H1 (cell line): ENCODE measurements at regions not wholly inside any gene's neighbourhood (a gene's known extent, or its start where the extent isn't known, plus 50 kb on each side); places are given as distances from the start of the nearest gene placed in this dataset.

Experiments used
- CTCF ChIA-PET: fragments of 300-600 bp; sonication (Branson Sonifier 250); formaldehyde crosslinking; loops from one replicate; lab custom pipeline; 2021; ENCODE audit not compliant: partially characterized antibody; lab: Charles Lee
- POLR2A ChIA-PET: fragments of 300-600 bp; sonication (Branson Sonifier 250); formaldehyde crosslinking; loops from one replicate; lab custom pipeline; 2021; ENCODE audit warnings: inconsistent platforms; ENCODE audit not compliant: partially characterized antibody; lab: Charles Lee
- DNase-seq, 2 experiments: peaks; one replicate each; pipeline versions ENCODE4 v3.0.0 to v3.0.0-alpha.2; 2010 to 2022; ENCODE audit warnings: low spot score in 2 of 2, low read depth in 1 of 2, mixed read lengths in 1 of 2
- FAIRE-seq: peaks from 2 replicates; lab custom pipeline; 2011; peaks lifted over from hg19 to GRCh38; lab: Jason Lieb, UNC
- H2AFZ ChIP-seq: 2 replicates; pipeline ENCODE4 v1.8.1; 2012; ENCODE audit warnings: low read length, inconsistent platforms
- H2AK5ac ChIP-seq: 2 replicates; pipeline ENCODE4 v1.6.1; 2013; ENCODE audit warnings: low read depth, low read length
- H2BK120ac ChIP-seq: replicated peaks from 2 replicates; pipeline ENCODE3; 2013; ENCODE audit warnings: low read depth, low read length, inconsistent platforms
- H2BK12ac ChIP-seq: 2 replicates; pipeline ENCODE4 v1.6.1; 2013; ENCODE audit warnings: low read depth, low read length
- H2BK15ac ChIP-seq: 2 replicates; pipeline ENCODE4 v1.6.1; 2013; ENCODE audit warnings: low read length
- H2BK20ac ChIP-seq: 2 replicates; pipeline ENCODE4 v1.6.1; 2013; ENCODE audit warnings: low read length
- H2BK5ac ChIP-seq: 2 replicates; pipeline ENCODE4 v1.6.1; 2013; ENCODE audit warnings: low read depth, low read length
- H3K14ac ChIP-seq: 2 replicates; pipeline ENCODE4 v1.6.1; 2013; ENCODE audit warnings: inconsistent platforms; ENCODE audit not compliant: insufficient read length
- H3K18ac ChIP-seq: 2 replicates; pipeline ENCODE4 v1.6.1; 2013; ENCODE audit warnings: low read length; ENCODE audit errors: extremely low read depth
- H3K23ac ChIP-seq: 2 replicates; pipeline ENCODE4 v1.6.1; 2013; ENCODE audit warnings: inconsistent platforms; ENCODE audit not compliant: insufficient read length
- H3K23me2 ChIP-seq: 2 replicates; pipeline ENCODE4 v1.6.1; 2013; ENCODE audit warnings: low read depth, low read length
- H3K27ac ChIP-seq: 2 replicates; pipeline ENCODE4 v1.6.1; 2011; ENCODE audit warnings: low read depth, low read length, inconsistent platforms
- H3K27me3 ChIP-seq, 4 experiments: replicated peaks in 1 of 4; 1 replicate in 1 of 4; 2 replicates in 3 of 4; pipeline versions ENCODE4 v1.6.1 to v1.8.1; 2011 to 2013; ENCODE audit warnings: low read length in 3 of 4, mild to moderate bottlenecking in 3 of 4, inconsistent platforms in 2 of 4, mixed read lengths in 2 of 4, moderate library complexity in 1 of 4; ENCODE audit not compliant: control insufficient read depth in 3 of 4, insufficient read depth in 3 of 4; ENCODE audit errors: extremely low read depth in 1 of 4
- H3K36me3 ChIP-seq, 4 experiments: 2 replicates each; pipeline versions ENCODE4 v1.6.1 to v1.8.1; 2011 to 2013; ENCODE audit warnings: mild to moderate bottlenecking in 4 of 4, low read length in 3 of 4, moderate library complexity in 2 of 4, control low read depth in 1 of 4, inconsistent platforms in 1 of 4; ENCODE audit not compliant: insufficient read depth in 4 of 4, control insufficient read depth in 2 of 4
- H3K4ac ChIP-seq: replicated peaks from 2 replicates; pipeline ENCODE3; 2013; ENCODE audit warnings: low read length, low read depth, mixed read lengths, inconsistent platforms; ENCODE audit not compliant: insufficient read length
- H3K4me1 ChIP-seq, 4 experiments: replicated peaks in 1 of 4; 1 replicate in 1 of 4; 2 replicates in 3 of 4; pipeline versions ENCODE4 v1.6.1 to v1.8.1; 2011 to 2013; ENCODE audit warnings: low read length in 3 of 4, inconsistent platforms in 2 of 4, mixed read lengths in 1 of 4; ENCODE audit not compliant: insufficient read depth in 4 of 4, control insufficient read depth in 3 of 4
- H3K4me2 ChIP-seq, 2 experiments: 2 replicates each; pipeline versions ENCODE4 v1.6.1 to v1.8.1; 2011 to 2013; ENCODE audit warnings: low read depth in 2 of 2, low read length in 2 of 2, control low read depth in 1 of 2, inconsistent platforms in 1 of 2, mild to moderate bottlenecking in 1 of 2; ENCODE audit not compliant: insufficient read depth in 1 of 2
- H3K4me3 ChIP-seq, 4 experiments: fragments of 200-600, 300-600 bp in 1 of 4; sonication (generic), shearing (Covaris generic), sonication (Bioruptor Twin) in 1 of 4; 2 replicates each; pipeline versions ENCODE4 v1.5.1 to v1.8.1; 2011 to 2016; ENCODE audit warnings: low read length in 4 of 4, low read depth in 3 of 4, control low read depth in 2 of 4, inconsistent platforms in 2 of 4, mild to moderate bottlenecking in 2 of 4, mixed read lengths in 1 of 4, moderate library complexity in 1 of 4; ENCODE audit not compliant: insufficient read depth in 2 of 4; ENCODE audit errors: extremely low read depth in 1 of 4
- H3K56ac ChIP-seq: replicated peaks from 2 replicates; pipeline ENCODE3; 2013; ENCODE audit warnings: low read depth, mild to moderate bottlenecking, mixed read lengths, low read length, inconsistent platforms; ENCODE audit not compliant: insufficient read length
- H3K79me1 ChIP-seq: 2 replicates; pipeline ENCODE4 v1.6.1; 2013; ENCODE audit warnings: low read depth, low read length, control low read depth
- H3K79me2 ChIP-seq, 2 experiments: 2 replicates each; pipeline versions ENCODE4 v1.6.1 to v1.8.1; 2012 to 2013; ENCODE audit warnings: low read length in 2 of 2, mild to moderate bottlenecking in 2 of 2, inconsistent platforms in 1 of 2; ENCODE audit not compliant: insufficient read depth in 2 of 2, control insufficient read depth in 1 of 2
- H3K9ac ChIP-seq, 4 experiments: replicated peaks in 1 of 4; 1 replicate in 1 of 4; 2 replicates in 3 of 4; pipeline versions ENCODE4 v1.6.1 to v1.8.1; 2011 to 2013; ENCODE audit warnings: low read depth in 3 of 4, low read length in 3 of 4, control low read depth in 2 of 4, mild to moderate bottlenecking in 2 of 4, moderate library complexity in 2 of 4, inconsistent platforms in 1 of 4; ENCODE audit errors: extremely low read depth in 1 of 4
- H3K9me3 ChIP-seq, 2 experiments: 2 replicates each; pipeline versions ENCODE4 v1.6.1 to v1.8.1; 2012 to 2013; ENCODE audit warnings: mild to moderate bottlenecking in 2 of 2, moderate library complexity in 2 of 2, control low read depth in 1 of 2, inconsistent platforms in 1 of 2, low read depth in 1 of 2, low read length in 1 of 2, mixed read lengths in 1 of 2; ENCODE audit not compliant: insufficient read depth in 2 of 2
- H4K20me1 ChIP-seq, 2 experiments: replicated peaks in 1 of 2; 2 replicates each; pipeline versions ENCODE3 to v1.8.1; 2011 to 2013; ENCODE audit warnings: inconsistent platforms in 2 of 2, low read length in 2 of 2, mild to moderate bottlenecking in 1 of 2; ENCODE audit not compliant: insufficient read depth in 2 of 2, control insufficient read depth in 1 of 2
- H4K5ac ChIP-seq: 2 replicates; pipeline ENCODE4 v1.6.1; 2013; ENCODE audit warnings: low read length, low read depth, mixed read lengths, inconsistent platforms; ENCODE audit not compliant: insufficient read length
- H4K8ac ChIP-seq: 2 replicates; pipeline ENCODE4 v1.8.0; 2013; ENCODE audit warnings: mild to moderate bottlenecking, moderate library complexity, low read length, inconsistent platforms; ENCODE audit not compliant: insufficient read depth; ENCODE audit errors: extremely low read depth
- H4K91ac ChIP-seq: replicated peaks from 2 replicates; pipeline ENCODE3; 2013; ENCODE audit warnings: low read length, mixed read lengths, inconsistent platforms; ENCODE audit not compliant: insufficient read length
- BCL11A ChIP-seq, 2 experiments: IDR thresholded peaks; one replicate each; pipeline ENCODE4 v1.6.1; 2011; ENCODE audit warnings: low read depth in 2 of 2, low read length in 2 of 2, mild to moderate bottlenecking in 2 of 2
- SIX5 ChIP-seq: IDR thresholded peaks from 2 replicates; pipeline ENCODE4 v1.6.1; 2011; ENCODE audit warnings: mild to moderate bottlenecking, low read depth, low read length
- SP2 ChIP-seq: IDR thresholded peaks from 2 replicates; pipeline ENCODE4 v1.6.1; 2012; ENCODE audit warnings: mild to moderate bottlenecking, low read length, inconsistent platforms
- WGBS, 2 experiments: shearing (Covaris generic) in 1 of 2; methylation state at CpG; one replicate each; pipeline versions ENCODE4 v1.1.6 to v1.1.7; 2013 to 2015; ENCODE audit warnings: low lambda C conversion rate in 2 of 2, mixed read lengths in 2 of 2, inconsistent platforms in 1 of 2, low coverage in 1 of 2, missing lambda C conversion rate in 1 of 2; ENCODE audit not compliant: insufficient replicate concordance in 2 of 2, insufficient coverage in 1 of 2, insufficient read length in 1 of 2; ENCODE audit errors: extremely low coverage in 1 of 2, missing lambda C conversion rate in 1 of 2; 5-methylcytosine and 5-hydroxymethylcytosine counted together

GRCh38 chr3:127035677-127036076 is 52.8 kb downstream of the PLXNA1 start:
- Histone ChIP-seq H3K36me3 (peaks cover 3 to 20% (median 11%) of the 10 kb centered on the region in 4 experiments; a peak in 7 of 8 replicates), H3K4me3 (no peak overlapping the region), H3K4ac (no peak overlapping the region), H2BK120ac (no peak overlapping the region), H2BK12ac (no peak overlapping the region), H2BK20ac (no peak overlapping the region), H4K91ac (no peak overlapping the region), H4K20me1 (peaks cover 0 to 12% of the 10 kb centered on the region in 2 experiments), H2BK15ac (no peak overlapping the region), H3K18ac (no peak overlapping the region), H3K23ac (no peak overlapping the region), H4K5ac (no peak overlapping the region), H3K79me1 (no peaks in the 10 kb centered on the region), H2AK5ac (no peak overlapping the region), H3K9me3 (no peaks in the 10 kb centered on the region), H3K79me2 (no peaks in the 10 kb centered on the region), H3K14ac (no peak overlapping the region), H3K27ac (no peak overlapping the region), H3K4me1 (no peaks in the 10 kb centered on the region), H3K56ac (no peak overlapping the region), H2BK5ac (no peak overlapping the region), H3K4me2 (no peak overlapping the region), H3K9ac (no peak overlapping the region), H4K8ac (no peak overlapping the region), H3K27me3 (no peaks in the 10 kb centered on the region), H2AFZ (no peak overlapping the region), H3K23me2 (no peaks in the 10 kb centered on the region)
- CTCF ChIA-PET, result interaction anchor here (1.6 kb wide), 1 partner anchor 42 kb away, joined by 4 read pairs; no protein-coding TSS in a partner anchor
- WGBS, 2 experiments, result 88% methylated on average over 10 of the region's 10 CpGs; no CpG with 5 or more reads in 1 of the 2 experiments
- no peak for FAIRE-seq
- DNase-seq, result no peak
- POLR2A ChIA-PET, result interaction anchor here (1.0 to 2.4 kb wide), 2 partner anchors 9 to 40 kb away, joined by 3 to 5 read pairs; no protein-coding TSS in a partner anchor
- TF ChIP-seq SP2, result no peak
- no peak for TF ChIP-seq SIX5
- TF ChIP-seq BCL11A (IDR thresholded peaks at IDR 0.05; ENCODE audit: low read depth in 2 of 2, low read length in 2 of 2), result no peak
